Hematopoietic multipotent progenitor cell treated with erythropoietin and hydrocortisone succinate and interleukin-3 and kit ligand, for 15 days (in vitro differentiated cells): ENCODE measurements at regions not wholly inside any gene's neighbourhood (a gene's known extent, or its start where the extent isn't known, plus 50 kb on each side); places are given as distances from the start of the nearest gene placed in this dataset.
"Not testable (repeated sequence)": the region's sequence is repeated elsewhere in the genome, so short reads cannot be mapped to it uniquely, and the experiment has no call there.

Source experiments
- DNase-seq: peaks from one replicate; pipeline ENCODE4 v3.0.0-alpha.2; 2015; ENCODE audit warnings: low spot score

- no peak for DNase-seq
These were observed 504.1 kb downstream of the NTRK3 start for GRCh38 chr15:87752250-87752951.

GRCh38 chr15:87748483-87748882 lies 508.1 kb downstream of the NTRK3 start:
- DNase-seq: no peak

GRCh38 chr15:87747087-87747486 lies 509.5 kb downstream of the NTRK3 start:
- DNase-seq: no peak

- DNase-seq: no peak
These were observed 510.2 kb downstream of the NTRK3 start for GRCh38 chr15:87746333-87746732.

- no peak for DNase-seq
These were observed 511.7 kb downstream of the NTRK3 start for GRCh38 chr15:87744815-87745214.

GRCh38 chr15:87743562-87743961 lies 513.0 kb downstream of the NTRK3 start:
- no peak for DNase-seq

GRCh38 chr15:87741350-87741749 lies 515.2 kb downstream of the NTRK3 start:
- no peak for DNase-seq

- no peak for DNase-seq
These were observed 515.7 kb downstream of the NTRK3 start for GRCh38 chr15:87740655-87741344.

- no peak for DNase-seq
These were observed 516.7 kb downstream of the NTRK3 start for GRCh38 chr15:87739866-87740265.

- no peak for DNase-seq
These were observed 517.5 kb downstream of the NTRK3 start for GRCh38 chr15:87739081-87739480.

GRCh38 chr15:87737460-87737859 lies 519.1 kb downstream of the NTRK3 start:
- DNase-seq: not testable (repeated sequence)

GRCh38 chr15:87736891-87737389 lies 519.6 kb downstream of the NTRK3 start:
- no peak for DNase-seq

- DNase-seq: no peak
These were observed 520.1 kb downstream of the NTRK3 start for GRCh38 chr15:87736401-87736800.

GRCh38 chr15:87735522-87735921 lies 521.0 kb downstream of the NTRK3 start:
- no peak for DNase-seq

- DNase-seq: no peak
These were observed 521.8 kb downstream of the NTRK3 start for GRCh38 chr15:87734571-87735373.

GRCh38 chr15:87733977-87734376 lies 522.6 kb downstream of the NTRK3 start:
- no peak for DNase-seq

GRCh38 chr15:87733541-87733941 lies 523.0 kb downstream of the NTRK3 start:
- DNase-seq: no peak

- DNase-seq: no peak
These were observed 523.6 kb downstream of the NTRK3 start for GRCh38 chr15:87732976-87733375.

- no peak for DNase-seq
These were observed 524.9 kb downstream of the NTRK3 start for GRCh38 chr15:87731630-87732029.

GRCh38 chr15:87730706-87731105 lies 525.8 kb downstream of the NTRK3 start:
- no peak for DNase-seq

- no peak for DNase-seq
These were observed 527.5 kb downstream of the NTRK3 start for GRCh38 chr15:87728998-87729397.

- no peak for DNase-seq
These were observed 529.5 kb downstream of the NTRK3 start for GRCh38 chr15:87727073-87727472.

- no peak for DNase-seq
These were observed 532.2 kb downstream of the NTRK3 start for GRCh38 chr15:87724330-87724729.
